ENCODE measurements at regions not wholly inside any gene's neighbourhood (a gene's known extent, or its start where the extent isn't known, plus 50 kb on each side); places are given as distances from the start of the nearest gene placed in this dataset.

DNA sequence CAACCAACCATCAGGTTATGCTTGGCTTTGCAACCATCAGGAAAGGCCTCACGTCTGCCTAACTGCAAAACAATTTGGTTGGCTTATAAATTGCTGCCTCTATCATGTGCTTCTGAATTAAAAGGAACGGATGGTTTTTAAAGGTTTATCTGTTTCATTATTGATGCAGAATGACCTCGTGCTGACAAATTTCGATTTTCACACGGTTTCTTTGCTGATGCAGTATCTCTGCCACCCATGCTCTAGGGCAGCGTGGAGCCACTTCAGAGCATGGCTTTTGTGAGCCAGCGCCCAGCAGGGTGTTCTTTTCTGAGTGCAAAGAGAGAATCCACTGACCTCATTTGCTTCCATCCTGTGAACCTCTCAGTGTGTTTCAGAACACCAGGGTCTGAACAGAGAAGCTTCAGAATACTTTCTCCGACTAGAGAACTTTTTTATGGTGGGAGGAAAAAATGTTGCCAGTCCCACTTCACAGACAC lies 143.1 kb upstream of the L3MBTL4 start:
- no peak for ATAC-seq
- Histone ChIP-seq H3K4me1 (ENCODE audit: insufficient read depth, low read length) (no peaks in the 10 kb centered on the region), H3K27ac (ENCODE audit: extremely low read length, insufficient read depth, low read length) (no peak overlapping the region), H2AFZ (ENCODE audit: low read length) (no peak overlapping the region), H4K20me1 (ENCODE audit: insufficient read depth, low read length) (no peaks in the 10 kb centered on the region), H3K4me2 (ENCODE audit: low read depth, low read length) (no peak overlapping the region), H3K79me2 (ENCODE audit: insufficient read depth, low read length) (no peaks in the 10 kb centered on the region), H3K9me3 (ENCODE audit: low read length) (no peaks in the 10 kb centered on the region), H3K36me3 (replicated peaks in 1 of 2; ENCODE audit: control insufficient read depth in 1 of 2, insufficient read depth in 2 of 2, low read length in 2 of 2) (no peaks in the 10 kb centered on the region), H3K9ac (ENCODE audit: insufficient read depth, low read depth, low read length) (no peak overlapping the region), H3K27me3 (ENCODE audit: control insufficient read depth in 1 of 2, insufficient read depth in 2 of 2, low read length in 2 of 2) (peaks cover 0 to 10% of the 10 kb centered on the region in 2 experiments; a peak in 4 of 5 replicates), H3K4me3 (replicated peaks in 1 of 3; ENCODE audit: insufficient read depth in 1 of 3, low read depth in 2 of 3, low read length in 3 of 3) (no peak overlapping the region)
- POLR2A ChIA-PET, result no interaction called here
- BruUV-seq (replicated peaks), result no TSS peak
- 20% methylated on average over 7 of the region's 8 CpGs for WGBS (ENCODE audit: low lambda C conversion rate)
- no peak for FAIRE-seq
- DNase-seq (ENCODE audit: low spot score), result no peak
- in situ Hi-C loops (cut with HindIII; ENCODE audit: extremely low pct_ligation_motif_present, low pct_unique_long_range_greater_than_20kb) (no loop called here), intact Hi-C loops (cut with micrococcal nuclease; ENCODE audit: unreplicated experiment) (no loop called here)
- CTCF ChIA-PET (ENCODE audit: low intra/inter-chr PET ratio, low total read pairs), result no interaction called here
- no peak for TF ChIP-seq NFATC3 (CRISPR knock-in tag; IDR thresholded peaks at IDR 0.05)
- no peak for TF ChIP-seq HOXA5 (CRISPR knock-in tag; IDR thresholded peaks at IDR 0.05)
- TF ChIP-seq, protein P1, sequence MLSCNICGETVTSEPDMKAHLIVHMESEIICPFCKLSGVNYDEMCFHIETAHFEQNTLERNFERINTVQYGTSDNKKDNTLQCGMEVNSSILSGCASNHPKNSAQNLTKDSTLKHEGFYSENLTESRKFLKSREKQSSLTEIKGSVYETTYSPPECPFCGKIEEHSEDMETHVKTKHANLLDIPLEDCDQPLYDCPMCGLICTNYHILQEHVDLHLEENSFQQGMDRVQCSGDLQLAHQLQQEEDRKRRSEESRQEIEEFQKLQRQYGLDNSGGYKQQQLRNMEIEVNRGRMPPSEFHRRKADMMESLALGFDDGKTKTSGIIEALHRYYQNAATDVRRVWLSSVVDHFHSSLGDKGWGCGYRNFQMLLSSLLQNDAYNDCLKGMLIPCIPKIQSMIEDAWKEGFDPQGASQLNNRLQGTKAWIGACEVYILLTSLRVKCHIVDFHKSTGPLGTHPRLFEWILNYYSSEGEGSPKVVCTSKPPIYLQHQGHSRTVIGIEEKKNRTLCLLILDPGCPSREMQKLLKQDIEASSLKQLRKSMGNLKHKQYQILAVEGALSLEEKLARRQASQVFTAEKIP (CRISPR knock-in tag; IDR thresholded peaks at IDR 0.05; ENCODE audit: borderline replicate concordance), result no peak
- TF ChIP-seq ZNF274 (CRISPR knock-in tag; IDR thresholded peaks at IDR 0.05), result no peak
- TF ChIP-seq RXRA (CRISPR knock-in tag; IDR thresholded peaks at IDR 0.05), result no peak
- TF ChIP-seq FOXO1 (CRISPR knock-in tag; IDR thresholded peaks at IDR 0.05), result no peak
- no peak for TF ChIP-seq HES4 (CRISPR knock-in tag; IDR thresholded peaks at IDR 0.05; ENCODE audit: borderline replicate concordance)
- TF ChIP-seq, protein P2, sequence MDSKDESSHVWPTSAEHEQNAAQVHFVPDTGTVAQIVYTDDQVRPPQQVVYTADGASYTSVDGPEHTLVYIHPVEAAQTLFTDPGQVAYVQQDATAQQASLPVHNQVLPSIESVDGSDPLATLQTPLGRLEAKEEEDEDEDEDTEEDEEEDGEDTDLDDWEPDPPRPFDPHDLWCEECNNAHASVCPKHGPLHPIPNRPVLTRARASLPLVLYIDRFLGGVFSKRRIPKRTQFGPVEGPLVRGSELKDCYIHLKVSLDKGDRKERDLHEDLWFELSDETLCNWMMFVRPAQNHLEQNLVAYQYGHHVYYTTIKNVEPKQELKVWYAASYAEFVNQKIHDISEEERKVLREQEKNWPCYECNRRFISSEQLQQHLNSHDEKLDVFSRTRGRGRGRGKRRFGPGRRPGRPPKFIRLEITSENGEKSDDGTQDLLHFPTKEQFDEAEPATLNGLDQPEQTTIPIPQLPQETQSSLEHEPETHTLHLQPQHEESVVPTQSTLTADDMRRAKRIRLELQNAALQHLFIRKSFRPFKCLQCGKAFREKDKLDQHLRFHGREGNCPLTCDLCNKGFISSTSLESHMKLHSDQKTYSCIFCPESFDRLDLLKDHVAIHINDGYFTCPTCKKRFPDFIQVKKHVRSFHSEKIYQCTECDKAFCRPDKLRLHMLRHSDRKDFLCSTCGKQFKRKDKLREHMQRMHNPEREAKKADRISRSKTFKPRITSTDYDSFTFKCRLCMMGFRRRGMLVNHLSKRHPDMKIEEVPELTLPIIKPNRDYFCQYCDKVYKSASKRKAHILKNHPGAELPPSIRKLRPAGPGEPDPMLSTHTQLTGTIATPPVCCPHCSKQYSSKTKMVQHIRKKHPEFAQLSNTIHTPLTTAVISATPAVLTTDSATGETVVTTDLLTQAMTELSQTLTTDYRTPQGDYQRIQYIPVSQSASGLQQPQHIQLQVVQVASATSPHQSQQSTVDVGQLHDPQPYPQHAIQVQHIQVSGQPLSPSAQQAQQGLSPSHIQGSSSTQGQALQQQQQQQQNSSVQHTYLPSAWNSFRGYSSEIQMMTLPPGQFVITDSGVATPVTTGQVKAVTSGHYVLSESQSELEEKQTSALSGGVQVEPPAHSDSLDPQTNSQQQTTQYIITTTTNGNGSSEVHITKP (CRISPR knock-in tag; IDR thresholded peaks at IDR 0.05; ENCODE audit: low read depth), result no peak
- no peak for TF ChIP-seq GABPA (IDR thresholded peaks at IDR 0.05; ENCODE audit: low read depth, low read length)
- TF ChIP-seq GABPA (CRISPR knock-in tag; IDR thresholded peaks at IDR 0.05; ENCODE audit: low read depth), result no peak
- TF ChIP-seq ZNF124 (CRISPR knock-in tag; IDR thresholded peaks at IDR 0.05), result no peak
- TF ChIP-seq XRCC5 (optimal IDR thresholded peaks at IDR 0.05; ENCODE audit: low read length), result no peak
- no peak for TF ChIP-seq SRSF4 (IDR thresholded peaks at IDR 0.05; ENCODE audit: low read depth, low read length, poor library complexity, severe bottlenecking)
- no peak for TF ChIP-seq NR2F6 (IDR thresholded peaks at IDR 0.05)
- no peak for TF ChIP-seq NR2F6 (CRISPR knock-in tag; IDR thresholded peaks at IDR 0.05)
- TF ChIP-seq, protein P3, sequence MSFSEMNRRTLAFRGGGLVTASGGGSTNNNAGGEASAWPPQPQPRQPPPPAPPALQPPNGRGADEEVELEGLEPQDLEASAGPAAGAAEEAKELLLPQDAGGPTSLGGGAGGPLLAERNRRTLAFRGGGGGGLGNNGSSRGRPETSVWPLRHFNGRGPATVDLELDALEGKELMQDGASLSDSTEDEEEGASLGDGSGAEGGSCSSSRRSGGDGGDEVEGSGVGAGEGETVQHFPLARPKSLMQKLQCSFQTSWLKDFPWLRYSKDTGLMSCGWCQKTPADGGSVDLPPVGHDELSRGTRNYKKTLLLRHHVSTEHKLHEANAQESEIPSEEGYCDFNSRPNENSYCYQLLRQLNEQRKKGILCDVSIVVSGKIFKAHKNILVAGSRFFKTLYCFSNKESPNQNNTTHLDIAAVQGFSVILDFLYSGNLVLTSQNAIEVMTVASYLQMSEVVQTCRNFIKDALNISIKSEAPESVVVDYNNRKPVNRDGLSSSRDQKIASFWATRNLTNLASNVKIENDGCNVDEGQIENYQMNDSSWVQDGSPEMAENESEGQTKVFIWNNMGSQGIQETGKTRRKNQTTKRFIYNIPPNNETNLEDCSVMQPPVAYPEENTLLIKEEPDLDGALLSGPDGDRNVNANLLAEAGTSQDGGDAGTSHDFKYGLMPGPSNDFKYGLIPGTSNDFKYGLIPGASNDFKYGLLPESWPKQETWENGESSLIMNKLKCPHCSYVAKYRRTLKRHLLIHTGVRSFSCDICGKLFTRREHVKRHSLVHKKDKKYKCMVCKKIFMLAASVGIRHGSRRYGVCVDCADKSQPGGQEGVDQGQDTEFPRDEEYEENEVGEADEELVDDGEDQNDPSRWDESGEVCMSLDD (CRISPR knock-in tag; IDR thresholded peaks at IDR 0.05; ENCODE audit: borderline replicate concordance), result no peak
- TF ChIP-seq ZNF160 (CRISPR knock-in tag; IDR thresholded peaks at IDR 0.05), result no peak
- no peak for TF ChIP-seq ZNF598 (CRISPR knock-in tag; IDR thresholded peaks at IDR 0.05; ENCODE audit: borderline replicate concordance)
- no peak for TF ChIP-seq SMAD3 (CRISPR knock-in tag; IDR thresholded peaks at IDR 0.05)
- TF ChIP-seq RCOR2 (CRISPR knock-in tag; IDR thresholded peaks at IDR 0.05), result no peak
